ENCODE measurements at regions not wholly inside any gene's neighbourhood (a gene's known extent, or its start where the extent isn't known, plus 50 kb on each side); places are given as distances from the start of the nearest gene placed in this dataset.

DNA sequence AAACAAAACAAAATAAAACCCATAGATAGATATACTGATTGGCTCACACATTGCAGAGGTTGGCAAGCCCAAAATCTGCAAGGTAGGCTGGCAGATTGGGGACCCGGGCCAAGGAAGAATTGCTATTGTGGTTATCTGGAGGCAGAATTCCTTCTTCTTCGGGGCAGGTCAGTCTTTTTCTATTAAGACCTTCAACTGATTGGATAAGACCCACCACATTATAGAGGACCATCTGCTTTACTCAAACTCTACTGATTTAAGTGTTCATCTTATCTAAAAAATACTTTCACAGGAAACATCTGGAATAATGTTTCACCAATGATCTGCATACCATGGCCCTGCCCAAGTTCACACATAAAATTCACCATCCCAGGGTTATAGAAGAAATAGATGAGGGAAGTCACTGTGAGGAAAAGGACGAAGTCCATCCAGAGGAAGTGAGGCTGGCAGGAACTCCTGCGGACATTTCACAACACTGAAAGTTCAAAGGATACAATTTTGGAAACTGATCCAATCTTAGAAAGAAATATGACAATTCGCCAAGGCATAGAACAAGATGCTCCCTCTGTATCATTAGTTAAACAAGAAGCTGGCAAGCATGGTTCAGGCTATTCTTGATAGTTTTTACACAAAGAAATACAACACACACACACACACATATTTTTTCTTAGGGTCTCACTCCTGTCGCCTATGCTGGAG, 127.6 kb upstream of the MED13L start:
- no peak overlapping the region for H3K4ac ChIP-seq (ENCODE audit: low read depth, low read length)
- H3K4me3 Mint-ChIP-seq = no peak overlapping the region
- no peak overlapping the region for H3K18ac ChIP-seq (ENCODE audit: insufficient read length, low read depth, low read length)
- H3K9me3 ChIP-seq (ENCODE audit: control insufficient read depth, low read depth, low read length) = no peaks in the 10 kb centered on the region
- H3K27me3 ChIP-seq (ENCODE audit: insufficient read depth, low read length) = no peaks in the 10 kb centered on the region
- 0 out of 2 replicates have a peak, but pooled peaks cover 1% of the 10 kb centered on the region for H3K4me1 ChIP-seq (ENCODE audit: insufficient read depth, low read length)
- no peaks in the 10 kb centered on the region for H3K36me3 Mint-ChIP-seq (ENCODE audit: insufficient read depth in 1 of 3, low read depth in 3 of 3)
- H4K91ac ChIP-seq (ENCODE audit: insufficient read length, low read depth, low read length) = no peak overlapping the region
- H3K79me2 ChIP-seq (ENCODE audit: insufficient read depth, low read length) = no peaks in the 10 kb centered on the region
- no peak overlapping the region for H2BK12ac ChIP-seq (ENCODE audit: insufficient read length, low read depth, low read length)
- no peak overlapping the region for H2BK5ac ChIP-seq (ENCODE audit: insufficient read length, low read length)
- H2BK15ac ChIP-seq (ENCODE audit: low read depth, low read length) = no peak overlapping the region
- H3K23me2 ChIP-seq (ENCODE audit: insufficient read length, low read depth, low read length, poor library complexity, severe bottlenecking) = no peaks in the 10 kb centered on the region
- peaks cover 9 to 12% of the 10 kb centered on the region in 2 experiments for H3K4me1 Mint-ChIP-seq
- no peak overlapping the region for H3K9ac ChIP-seq (ENCODE audit: extremely low read depth, insufficient read length, low read length)
- H3T11ph ChIP-seq (ENCODE audit: low read length) = no peak overlapping the region
- no peak overlapping the region for H3K27ac ChIP-seq (ENCODE audit: insufficient read length, low read depth, low read length)
- TF ChIP-seq, protein P1, sequence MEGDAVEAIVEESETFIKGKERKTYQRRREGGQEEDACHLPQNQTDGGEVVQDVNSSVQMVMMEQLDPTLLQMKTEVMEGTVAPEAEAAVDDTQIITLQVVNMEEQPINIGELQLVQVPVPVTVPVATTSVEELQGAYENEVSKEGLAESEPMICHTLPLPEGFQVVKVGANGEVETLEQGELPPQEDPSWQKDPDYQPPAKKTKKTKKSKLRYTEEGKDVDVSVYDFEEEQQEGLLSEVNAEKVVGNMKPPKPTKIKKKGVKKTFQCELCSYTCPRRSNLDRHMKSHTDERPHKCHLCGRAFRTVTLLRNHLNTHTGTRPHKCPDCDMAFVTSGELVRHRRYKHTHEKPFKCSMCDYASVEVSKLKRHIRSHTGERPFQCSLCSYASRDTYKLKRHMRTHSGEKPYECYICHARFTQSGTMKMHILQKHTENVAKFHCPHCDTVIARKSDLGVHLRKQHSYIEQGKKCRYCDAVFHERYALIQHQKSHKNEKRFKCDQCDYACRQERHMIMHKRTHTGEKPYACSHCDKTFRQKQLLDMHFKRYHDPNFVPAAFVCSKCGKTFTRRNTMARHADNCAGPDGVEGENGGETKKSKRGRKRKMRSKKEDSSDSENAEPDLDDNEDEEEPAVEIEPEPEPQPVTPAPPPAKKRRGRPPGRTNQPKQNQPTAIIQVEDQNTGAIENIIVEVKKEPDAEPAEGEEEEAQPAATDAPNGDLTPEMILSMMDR (conservative IDR thresholded peaks at IDR 0.05) = no peak
- no CpG with 5 or more reads among the region's 6 CpGs for WGBS (ENCODE audit: extremely low coverage, insufficient read length, low lambda C conversion rate)
- no peak overlapping the region for H2AK5ac ChIP-seq (ENCODE audit: insufficient read length, low read length)
- H3K27ac Mint-ChIP-seq = no peak overlapping the region
- H4K8ac ChIP-seq (replicated peaks; ENCODE audit: insufficient read length, low read depth, low read length) = no peak overlapping the region
- H3K9me3 Mint-ChIP-seq = no peaks in the 10 kb centered on the region
- H2BK20ac ChIP-seq (ENCODE audit: low read depth, low read length, poor library complexity, severe bottlenecking) = no peak overlapping the region
- no peaks in the 10 kb centered on the region for H4K20me1 ChIP-seq (ENCODE audit: control insufficient read depth, insufficient read depth, insufficient read length)
- DNase-seq = no peak
- H3K14ac ChIP-seq (ENCODE audit: insufficient read depth, low read length) = no peak overlapping the region
- no peak overlapping the region for H3K23ac ChIP-seq (ENCODE audit: insufficient read length, low read depth, low read length)
- no peak overlapping the region for H2BK120ac ChIP-seq (ENCODE audit: low read depth, low read length, poor library complexity, severe bottlenecking)
- H4K5ac ChIP-seq (ENCODE audit: insufficient read length, low read depth, low read length) = no peak overlapping the region
- no peak overlapping the region for H3K56ac ChIP-seq (ENCODE audit: insufficient read length, low read depth, low read length)
- H3K27me3 Mint-ChIP-seq (ENCODE audit: low read depth) = peaks cover 3% of the 10 kb centered on the region; the same call in 1 of the 2 replicates
- no peaks in the 10 kb centered on the region for H3K79me1 ChIP-seq (ENCODE audit: insufficient read depth, low read depth, low read length, poor library complexity, severe bottlenecking)
- H2AFZ ChIP-seq (ENCODE audit: low read length) = no peak overlapping the region
- no peak overlapping the region for H3K4me2 ChIP-seq (ENCODE audit: insufficient read depth, insufficient read length, low read length)
